Mesothelial cell of epicardium (in vitro differentiated cells): ENCODE measurements at regions not wholly inside any gene's neighbourhood (a gene's known extent, or its start where the extent isn't known, plus 50 kb on each side); places are given as distances from the start of the nearest gene placed in this dataset.

ENCODE experiments used
- DNase-seq, 2 experiments: peaks; one replicate each; pipeline ENCODE4 v3.0.0; 2021; ENCODE audit warnings: low spot score in 2 of 2; ENCODE audit not compliant: unreplicated experiment in 2 of 2
- H3K27ac Mint-ChIP-seq: 2 replicates; pipeline ENCODE4 v1.8.0; 2021; ENCODE audit warnings: mixed read lengths
- H3K27me3 Mint-ChIP-seq: 2 replicates; pipeline ENCODE4 v1.8.0; 2021; ENCODE audit warnings: low read depth, mixed read lengths
- H3K36me3 Mint-ChIP-seq: 2 replicates; pipeline ENCODE4 v1.8.0; 2021; ENCODE audit warnings: mixed read lengths
- H3K4me1 Mint-ChIP-seq: 2 replicates; pipeline ENCODE4 v1.8.0; 2021; ENCODE audit warnings: mixed read lengths
- H3K4me3 Mint-ChIP-seq: 2 replicates; pipeline ENCODE4 v1.8.0; 2021; ENCODE audit warnings: mild to moderate bottlenecking, moderate library complexity, mixed read lengths
- H3K9me3 Mint-ChIP-seq: 2 replicates; pipeline ENCODE4 v1.8.0; 2021; ENCODE audit warnings: mixed read lengths
- CTCF ChIP-seq: fragments of 200-600 bp; sonication (generic); IDR thresholded peaks from one replicate; pipeline ENCODE4 v1.5.0; 2021; ENCODE audit warnings: antibody characterized with exemption; ENCODE audit not compliant: unreplicated experiment

- peaks cover 18% of the 10 kb centered on the region for H3K9me3 Mint-ChIP-seq
- DNase-seq = no peak
- H3K27me3 Mint-ChIP-seq = no peaks in the 10 kb centered on the region
- peaks cover 13% of the 10 kb centered on the region for H3K36me3 Mint-ChIP-seq
- peaks cover 20% of the 10 kb centered on the region for H3K4me1 Mint-ChIP-seq
- TF ChIP-seq CTCF = no peak
- H3K4me3 Mint-ChIP-seq = no peak overlapping the region
- H3K27ac Mint-ChIP-seq = peak overlapping the region; percentile 19
These were observed 379.1 kb downstream of the MEIS1 start for GRCh38 chr2:66813976-66814375.

GRCh38 chr2:66814916-66815315 lies 380.0 kb downstream of the MEIS1 start:
- H3K4me3 Mint-ChIP-seq = no peak overlapping the region
- H3K36me3 Mint-ChIP-seq = peaks cover 15% of the 10 kb centered on the region
- no peak for DNase-seq
- TF ChIP-seq CTCF = no peak
- peak overlapping the region; percentile 66 for H3K27ac Mint-ChIP-seq
- H3K9me3 Mint-ChIP-seq = peaks cover 26% of the 10 kb centered on the region
- no peaks in the 10 kb centered on the region for H3K27me3 Mint-ChIP-seq
- peaks cover 19% of the 10 kb centered on the region for H3K4me1 Mint-ChIP-seq

- Mint-ChIP-seq H3K27me3 (no peaks in the 10 kb centered on the region), H3K36me3 (peaks cover 14% of the 10 kb centered on the region), H3K9me3 (peaks cover 32% of the 10 kb centered on the region), H3K27ac (peak overlapping the region; percentile 39), H3K4me1 (peaks cover 15% of the 10 kb centered on the region), H3K4me3 (no peak overlapping the region)
- DNase-seq = no peak
- no peak for TF ChIP-seq CTCF
These were observed 381.0 kb downstream of the MEIS1 start for GRCh38 chr2:66815886-66816285.

- Mint-ChIP-seq H3K4me1 (peaks cover 14% of the 10 kb centered on the region), H3K27me3 (no peaks in the 10 kb centered on the region), H3K36me3 (peaks cover 11% of the 10 kb centered on the region), H3K27ac (no peak overlapping the region), H3K4me3 (no peak overlapping the region), H3K9me3 (peaks cover 28% of the 10 kb centered on the region)
- no peak for TF ChIP-seq CTCF
- no peak for DNase-seq
These were observed 386.2 kb downstream of the MEIS1 start for GRCh38 chr2:66821168-66821567.

- H3K27ac Mint-ChIP-seq = no peak overlapping the region
- no peak for TF ChIP-seq CTCF
- peaks cover 22% of the 10 kb centered on the region for H3K4me1 Mint-ChIP-seq
- H3K27me3 Mint-ChIP-seq = no peaks in the 10 kb centered on the region
- peaks cover 24% of the 10 kb centered on the region for H3K9me3 Mint-ChIP-seq
- DNase-seq = no peak
- no peak overlapping the region for H3K4me3 Mint-ChIP-seq
- H3K36me3 Mint-ChIP-seq = peaks cover 11% of the 10 kb centered on the region
These were observed 387.3 kb downstream of the MEIS1 start for GRCh38 chr2:66822186-66822585.

- peaks cover 2% of the 10 kb centered on the region for H3K36me3 Mint-ChIP-seq
- no peaks in the 10 kb centered on the region for H3K27me3 Mint-ChIP-seq
- TF ChIP-seq CTCF = no peak
- H3K4me1 Mint-ChIP-seq = peaks cover 43% of the 10 kb centered on the region
- peak overlapping the region; percentile 18 for H3K27ac Mint-ChIP-seq
- peaks cover 6% of the 10 kb centered on the region for H3K9me3 Mint-ChIP-seq
- no peak for DNase-seq
- H3K4me3 Mint-ChIP-seq = no peak overlapping the region
These were observed 390.0 kb downstream of the MEIS1 start for GRCh38 chr2:66824926-66825325.
